ENCODE measurements at regions not wholly inside any gene's neighbourhood (a gene's known extent, or its start where the extent isn't known, plus 50 kb on each side); places are given as distances from the start of the nearest gene placed in this dataset.
"Not testable (repeated sequence)": the region's sequence is repeated elsewhere in the genome, so short reads cannot be mapped to it uniquely, and the experiment has no call there.

GRCh38 chr10:83517456-83517855 lies 621.9 kb upstream of the GHITM start:
- ChIA-PET POLR2A (no interaction called here), CTCF (no interaction called here)
- TF ChIP-seq CHD4 (IDR thresholded peaks at IDR 0.05; ENCODE audit: borderline replicate concordance) (no peak), MAFK (IDR thresholded peaks at IDR 0.05; ENCODE audit: partially characterized antibody) (no peak), RAD21 (conservative IDR thresholded peaks at IDR 0.05 in 1 of 2, IDR thresholded peaks at IDR 0.05 in 1 of 2) (no peak), HEYL (CRISPR knock-in tag; IDR thresholded peaks at IDR 0.05) (no peak), SMC3 (IDR thresholded peaks at IDR 0.05) (no peak), PBX3 (IDR thresholded peaks at IDR 0.05) (no peak), ZSCAN20 (CRISPR knock-in tag; IDR thresholded peaks at IDR 0.05) (no peak), NR3C1 (IDR thresholded peaks at IDR 0.05) (no peak), HOXB5 (CRISPR knock-in tag; IDR thresholded peaks at IDR 0.05) (no peak), POLR2AphosphoS2 (conservative IDR thresholded peaks at IDR 0.05; ENCODE audit: low read length) (no peak), CEBPB (IDR thresholded peaks at IDR 0.05) (no peak), RARB (CRISPR knock-in tag; IDR thresholded peaks at IDR 0.05) (no peak)
- FAIRE-seq (no peak), DNase-seq (ENCODE audit: low read depth in 1 of 2, low spot score in 1 of 2) (no peak), ATAC-seq (no peak)
- H3K4me3 ChIP-seq = no peak overlapping the region
- H3K4me1 ChIP-seq = no peaks in the 10 kb centered on the region
- WGBS (ENCODE audit: missing lambda C conversion rate) = 0% methylated on average over 1 of the region's 1 CpG
- H3K9me3 ChIP-seq = no peaks in the 10 kb centered on the region
- H3K27ac ChIP-seq = no peak overlapping the region
- no peak overlapping the region for H3K4me2 ChIP-seq

GRCh38 chr10:83518779-83519178 lies 620.5 kb upstream of the GHITM start:
- ATAC-seq (no peak), FAIRE-seq (no peak), DNase-seq (ENCODE audit: low read depth in 1 of 2, low spot score in 1 of 2) (no peak)
- no peaks in the 10 kb centered on the region for H3K9me3 ChIP-seq
- no peak overlapping the region for H3K4me3 ChIP-seq
- TF ChIP-seq JUN (IDR thresholded peaks at IDR 0.05) (no peak), HOXB5 (CRISPR knock-in tag; IDR thresholded peaks at IDR 0.05) (no peak), RARB (CRISPR knock-in tag; IDR thresholded peaks at IDR 0.05) (no peak), HOXB13 (CRISPR knock-in tag; IDR thresholded peaks at IDR 0.05; ENCODE audit: low read depth) (no peak), NPAS2 (CRISPR knock-in tag; IDR thresholded peaks at IDR 0.05; ENCODE audit: borderline replicate concordance) (no peak), BCL3 (IDR thresholded peaks at IDR 0.05) (no peak), MAFK (IDR thresholded peaks at IDR 0.05; ENCODE audit: partially characterized antibody) (no peak)
- no peak overlapping the region for H3K4me2 ChIP-seq
- H3K27ac ChIP-seq = no peak overlapping the region
- POLR2A ChIA-PET = no interaction called here
- WGBS (ENCODE audit: missing lambda C conversion rate) = 6% methylated on average over 4 of the region's 4 CpGs
- CTCF ChIA-PET = no interaction called here
- no peaks in the 10 kb centered on the region for H3K4me1 ChIP-seq

GRCh38 chr10:83520386-83520785 lies 618.9 kb upstream of the GHITM start:
- FAIRE-seq; H3K4me2 ChIP-seq; H3K4me3 ChIP-seq; CTCF ChIA-PET; H3K27ac ChIP-seq; DNase-seq (ENCODE audit: low read depth in 1 of 2, low spot score in 1 of 2); H3K4me1 ChIP-seq; H3K9me3 ChIP-seq; ATAC-seq; POLR2A ChIA-PET: not testable (repeated sequence)
- WGBS (ENCODE audit: missing lambda C conversion rate) = 13% methylated on average over 10 of the region's 11 CpGs

- DNase-seq (ENCODE audit: low read depth in 1 of 2, low spot score in 1 of 2) = no peak
- no peak for FAIRE-seq
- ATAC-seq = no peak
- Histone ChIP-seq H3K4me1 (no peaks in the 10 kb centered on the region), H3K9me3 (peaks cover 5% of the 10 kb centered on the region; the same call in 1 of the 3 replicates), H3K4me2 (no peak overlapping the region), H3K4me3 (no peak overlapping the region), H3K27ac (no peak overlapping the region)
- TF ChIP-seq TFCP2L1 (CRISPR knock-in tag; IDR thresholded peaks at IDR 0.05) (no peak), CTCF (IDR thresholded peaks at IDR 0.05) (no peak), BHLHE40 (IDR thresholded peaks at IDR 0.05; ENCODE audit: low read depth, low read length) (no peak), HDAC2 (IDR thresholded peaks at IDR 0.05) (no peak), KDM5A (IDR thresholded peaks at IDR 0.05) (no peak), PBX3 (IDR thresholded peaks at IDR 0.05) (no peak), HOXB13 (CRISPR knock-in tag; IDR thresholded peaks at IDR 0.05; ENCODE audit: low read depth) (no peak), HOXB5 (CRISPR knock-in tag; IDR thresholded peaks at IDR 0.05) (no peak), KDM1A (IDR thresholded peaks at IDR 0.05; ENCODE audit: low read depth) (no peak), NR3C1 (IDR thresholded peaks at IDR 0.05) (no peak), FOSB (CRISPR knock-in tag; IDR thresholded peaks at IDR 0.05) (no peak), USF2 (IDR thresholded peaks at IDR 0.05) (no peak), EHMT2 (IDR thresholded peaks at IDR 0.05; ENCODE audit: low read depth) (no peak), GATA3 (IDR thresholded peaks at IDR 0.05; ENCODE audit: borderline replicate concordance) (no peak)
- POLR2A ChIA-PET = no interaction called here
- CTCF ChIA-PET = no interaction called here
Observed at GRCh38 chr10:83522456-83522855, 616.9 kb upstream of the GHITM start.

All from A549 (cell line).